Glutamatergic neuron (in vitro differentiated cells): ENCODE measurements at regions not wholly inside any gene's neighbourhood (a gene's known extent, or its start where the extent isn't known, plus 50 kb on each side); places are given as distances from the start of the nearest gene placed in this dataset.
A peak's percentile ranks its signal among the peaks of the same experiment; 100 is the strongest.

Source experiments
- DNase-seq: peaks from one replicate; pipeline ENCODE4 v3.0.0; 2022
- H3K27ac Mint-ChIP-seq: one replicate; pipeline ENCODE4 v1.8.0; 2020; ENCODE audit warnings: mild to moderate bottlenecking, mixed read lengths, inconsistent platforms; ENCODE audit not compliant: unreplicated experiment
- H3K27me3 Mint-ChIP-seq: one replicate; pipeline ENCODE4 v1.8.0; 2020; ENCODE audit warnings: mild to moderate bottlenecking, moderate library complexity, mixed read lengths, inconsistent platforms; ENCODE audit not compliant: unreplicated experiment
- H3K36me3 Mint-ChIP-seq: one replicate; pipeline ENCODE4 v1.8.0; 2020; ENCODE audit warnings: mild to moderate bottlenecking, mixed read lengths, inconsistent platforms; ENCODE audit not compliant: unreplicated experiment
- H3K4me1 Mint-ChIP-seq: one replicate; pipeline ENCODE4 v1.8.0; 2020; ENCODE audit warnings: mild to moderate bottlenecking, low read depth, mixed read lengths, inconsistent platforms; ENCODE audit not compliant: unreplicated experiment
- H3K4me3 Mint-ChIP-seq: one replicate; pipeline ENCODE4 v1.8.0; 2020; ENCODE audit warnings: mild to moderate bottlenecking, mixed read lengths, inconsistent platforms; ENCODE audit not compliant: unreplicated experiment
- H3K9me3 Mint-ChIP-seq: one replicate; pipeline ENCODE4 v1.8.0; 2020; ENCODE audit warnings: mild to moderate bottlenecking, moderate library complexity, mixed read lengths, inconsistent platforms; ENCODE audit not compliant: unreplicated experiment
- TF ChIP-seq, protein P1 (sequence below): fragments of 200-600 bp; sonication (generic); IDR thresholded peaks from one replicate; pipeline ENCODE4 v1.5.0; 2021; ENCODE audit not compliant: partially characterized antibody, unreplicated experiment

DNA sequence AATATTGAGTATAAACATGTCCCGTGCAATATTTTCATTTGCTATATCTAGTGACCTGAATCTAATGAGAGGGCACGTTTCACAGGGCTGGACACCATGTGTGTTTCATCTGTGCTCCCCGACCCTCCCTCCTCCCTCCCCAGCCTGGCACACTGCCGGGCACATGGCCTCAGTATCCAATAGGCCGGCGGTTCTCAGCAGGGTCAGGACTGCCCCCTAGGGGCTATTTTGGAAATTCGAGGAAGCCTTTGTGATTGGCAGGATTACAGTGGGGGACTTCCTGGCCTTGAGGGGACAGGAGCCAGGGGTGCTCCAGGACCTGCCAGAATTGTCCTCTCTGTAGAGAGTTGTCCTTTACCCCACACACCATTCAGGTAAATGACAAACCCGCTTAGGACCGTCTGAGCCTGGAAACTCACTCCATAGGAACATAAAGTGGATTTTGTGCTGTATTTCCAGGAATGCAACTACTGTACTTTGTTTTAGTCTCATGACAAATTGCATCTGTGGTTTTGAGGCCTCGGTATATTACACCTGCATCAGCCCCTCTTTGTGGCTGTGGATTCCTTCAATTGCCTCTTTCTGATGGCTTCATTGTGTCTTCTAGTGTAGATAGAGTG lies 109.5 kb upstream of the SIM2 start:
- no peak overlapping the region for H3K4me3 Mint-ChIP-seq

DNA sequence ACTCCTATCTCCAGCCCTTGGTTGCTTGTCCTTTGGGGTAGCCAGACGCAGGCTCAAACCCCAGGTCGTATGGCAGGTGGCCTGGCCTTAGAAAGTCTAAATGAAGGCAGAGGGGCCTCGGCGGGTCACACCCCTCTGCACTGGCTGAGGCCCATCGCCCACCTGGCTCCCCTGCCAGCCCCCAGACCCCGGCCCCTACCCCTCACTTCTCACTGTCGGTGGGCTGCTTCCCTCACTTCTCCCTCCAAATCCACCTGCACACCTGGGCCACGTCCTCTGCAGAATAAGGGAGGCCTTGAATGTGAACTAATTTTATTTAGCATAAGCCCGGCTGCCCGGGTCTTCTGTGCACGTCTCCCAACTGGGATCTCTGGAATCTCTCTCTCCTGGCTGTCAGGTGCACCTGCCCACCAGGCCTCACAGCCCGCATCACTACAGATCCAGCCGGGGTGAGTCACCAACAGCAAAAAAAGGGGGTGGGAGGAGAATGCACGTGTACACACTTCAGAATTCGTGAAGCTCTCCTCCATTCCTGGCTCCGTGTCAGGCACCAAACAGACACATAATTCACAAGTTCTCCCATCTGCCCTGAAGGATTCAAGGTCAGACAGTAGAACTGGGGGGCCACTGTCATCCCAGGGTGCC lies 107.5 kb upstream of the SIM2 start:
- Mint-ChIP-seq H3K9me3 (peaks cover 2% of the 10 kb centered on the region), H3K4me3 (no peak overlapping the region), H3K27me3 (no peaks in the 10 kb centered on the region), H3K4me1 (no peaks in the 10 kb centered on the region), H3K36me3 (no peaks in the 10 kb centered on the region), H3K27ac (no peak overlapping the region)
- TF ChIP-seq, protein P1, sequence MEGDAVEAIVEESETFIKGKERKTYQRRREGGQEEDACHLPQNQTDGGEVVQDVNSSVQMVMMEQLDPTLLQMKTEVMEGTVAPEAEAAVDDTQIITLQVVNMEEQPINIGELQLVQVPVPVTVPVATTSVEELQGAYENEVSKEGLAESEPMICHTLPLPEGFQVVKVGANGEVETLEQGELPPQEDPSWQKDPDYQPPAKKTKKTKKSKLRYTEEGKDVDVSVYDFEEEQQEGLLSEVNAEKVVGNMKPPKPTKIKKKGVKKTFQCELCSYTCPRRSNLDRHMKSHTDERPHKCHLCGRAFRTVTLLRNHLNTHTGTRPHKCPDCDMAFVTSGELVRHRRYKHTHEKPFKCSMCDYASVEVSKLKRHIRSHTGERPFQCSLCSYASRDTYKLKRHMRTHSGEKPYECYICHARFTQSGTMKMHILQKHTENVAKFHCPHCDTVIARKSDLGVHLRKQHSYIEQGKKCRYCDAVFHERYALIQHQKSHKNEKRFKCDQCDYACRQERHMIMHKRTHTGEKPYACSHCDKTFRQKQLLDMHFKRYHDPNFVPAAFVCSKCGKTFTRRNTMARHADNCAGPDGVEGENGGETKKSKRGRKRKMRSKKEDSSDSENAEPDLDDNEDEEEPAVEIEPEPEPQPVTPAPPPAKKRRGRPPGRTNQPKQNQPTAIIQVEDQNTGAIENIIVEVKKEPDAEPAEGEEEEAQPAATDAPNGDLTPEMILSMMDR: no peak
- no peak for DNase-seq

More for the DNA sequence above, 109.5 kb upstream of the SIM2 start:
- no peaks in the 10 kb centered on the region for H3K4me1 Mint-ChIP-seq
- peaks cover 1% of the 10 kb centered on the region for H3K9me3 Mint-ChIP-seq
- no peaks in the 10 kb centered on the region for H3K27me3 Mint-ChIP-seq
- TF ChIP-seq, protein P1: peak; percentile 39
- H3K36me3 Mint-ChIP-seq: no peaks in the 10 kb centered on the region
- DNase-seq: no peak
- H3K27ac Mint-ChIP-seq: no peak overlapping the region

DNA sequence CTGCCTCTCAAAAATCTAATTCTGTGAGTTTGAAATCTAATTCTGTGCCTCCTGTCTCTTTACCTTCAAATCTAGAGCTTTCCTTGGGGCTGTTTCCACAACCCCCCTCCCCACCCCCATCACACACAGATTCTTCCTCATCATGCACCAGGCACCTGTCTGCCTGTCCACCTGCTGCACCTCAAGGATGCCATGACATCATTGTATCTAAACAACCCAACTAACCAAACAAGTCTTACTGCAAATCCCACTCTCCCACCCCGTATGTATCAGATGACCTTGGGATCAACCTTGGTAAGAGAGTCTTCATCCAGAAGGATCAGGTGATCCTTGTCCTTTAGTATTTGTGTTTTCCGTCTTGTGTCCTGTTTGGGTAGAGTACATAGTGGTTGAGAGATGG lies 102.7 kb upstream of the SIM2 start:
- peaks cover 2% of the 10 kb centered on the region for H3K9me3 Mint-ChIP-seq
- TF ChIP-seq, protein P1: no peak
- H3K36me3 Mint-ChIP-seq: peaks cover 6% of the 10 kb centered on the region
- H3K27me3 Mint-ChIP-seq: no peaks in the 10 kb centered on the region
- no peak overlapping the region for H3K4me3 Mint-ChIP-seq
- no peak for DNase-seq
- no peaks in the 10 kb centered on the region for H3K4me1 Mint-ChIP-seq
- H3K27ac Mint-ChIP-seq: no peak overlapping the region

- H3K36me3 Mint-ChIP-seq: peaks cover 6% of the 10 kb centered on the region
- no peak overlapping the region for H3K27ac Mint-ChIP-seq
- H3K4me3 Mint-ChIP-seq: no peak overlapping the region
- H3K4me1 Mint-ChIP-seq: peaks cover 3% of the 10 kb centered on the region
- TF ChIP-seq, protein P1: no peak
- no peaks in the 10 kb centered on the region for H3K27me3 Mint-ChIP-seq
- no peak for DNase-seq
- peaks cover 4% of the 10 kb centered on the region for H3K9me3 Mint-ChIP-seq
Measured at GRCh38 chr21:36601362-36601761, 97.6 kb upstream of the SIM2 start.

DNA sequence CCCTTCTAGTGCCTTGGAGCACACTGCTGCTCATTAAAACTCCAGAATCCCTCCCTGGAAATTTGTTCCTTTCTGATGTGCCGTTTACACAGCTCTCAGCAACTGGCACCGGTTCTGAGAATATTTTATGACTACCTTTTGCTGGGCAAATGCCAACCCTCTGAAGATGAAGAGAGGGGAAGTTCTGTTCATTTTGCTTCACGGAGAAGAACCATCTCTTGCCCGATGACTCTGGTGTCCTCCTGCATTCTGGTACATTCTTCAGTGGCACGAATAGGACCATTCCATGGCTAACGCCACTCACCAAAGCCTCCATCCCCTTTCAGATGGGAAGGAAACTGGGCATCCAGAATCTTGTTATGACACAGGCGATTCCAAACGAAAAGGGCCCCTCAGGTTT lies 96.2 kb upstream of the SIM2 start:
- no peak for DNase-seq
- no peak overlapping the region for H3K4me3 Mint-ChIP-seq
- H3K27ac Mint-ChIP-seq: no peak overlapping the region
- H3K27me3 Mint-ChIP-seq: peaks cover 3% of the 10 kb centered on the region
- TF ChIP-seq, protein P1: no peak
- peaks cover 6% of the 10 kb centered on the region for H3K36me3 Mint-ChIP-seq
- peaks cover 5% of the 10 kb centered on the region for H3K4me1 Mint-ChIP-seq
- peaks cover 4% of the 10 kb centered on the region for H3K9me3 Mint-ChIP-seq
